GM19023 (cell line): ENCODE measurements at regions not wholly inside any gene's neighbourhood (a gene's known extent, or its start where the extent isn't known, plus 50 kb on each side); places are given as distances from the start of the nearest gene placed in this dataset.

Source experiments
- ATAC-seq: cut with Tn5 transposase; IDR thresholded peaks from one replicate; pipeline ENCODE4 v1.9.1; 2021; ENCODE audit warnings: mild to moderate bottlenecking, moderate library complexity; ENCODE audit not compliant: unreplicated experiment

- ATAC-seq = no peak
Observed at GRCh38 chr7:124432009-124432578, 333.5 kb downstream of the GPR37 start.

- ATAC-seq = no peak
Observed at GRCh38 chr7:124429923-124430322, 335.7 kb downstream of the GPR37 start.

- ATAC-seq = no peak
Observed at GRCh38 chr7:124428781-124429180, 336.8 kb downstream of the GPR37 start.

GRCh38 chr7:124426621-124427020, 339.0 kb downstream of the GPR37 start:
- no peak for ATAC-seq

- ATAC-seq = no peak
Observed at GRCh38 chr7:124423863-124424262, 341.7 kb downstream of the GPR37 start.

GRCh38 chr7:124422081-124422480, 343.5 kb downstream of the GPR37 start:
- no peak for ATAC-seq

GRCh38 chr7:124420367-124420766, 345.2 kb downstream of the GPR37 start:
- ATAC-seq = no peak

- ATAC-seq = no peak
Observed at GRCh38 chr7:124413029-124413428, 352.6 kb downstream of the GPR37 start.

- ATAC-seq = no peak
Observed at GRCh38 chr7:124412531-124412930, 353.1 kb downstream of the GPR37 start.

- ATAC-seq = no peak
Observed at GRCh38 chr7:124411796-124412195, 353.8 kb downstream of the GPR37 start.

- ATAC-seq = no peak
Observed at GRCh38 chr7:124403587-124403986, 362.0 kb downstream of the GPR37 start.

- ATAC-seq = no peak
Observed at GRCh38 chr7:124403112-124403511, 362.5 kb downstream of the GPR37 start.

GRCh38 chr7:124399941-124400340, 365.7 kb downstream of the GPR37 start:
- no peak for ATAC-seq

- no peak for ATAC-seq
Observed at GRCh38 chr7:124398937-124399552, 366.2 kb upstream of the TMEM229A start.

GRCh38 chr7:124397134-124397533, 364.3 kb upstream of the TMEM229A start:
- no peak for ATAC-seq

- ATAC-seq = no peak
Observed at GRCh38 chr7:124390301-124390700, 357.4 kb upstream of the TMEM229A start.

GRCh38 chr7:124388751-124389150, 355.9 kb upstream of the TMEM229A start:
- ATAC-seq = no peak

- ATAC-seq = no peak
Observed at GRCh38 chr7:124387056-124387455, 354.2 kb upstream of the TMEM229A start.

GRCh38 chr7:124379296-124379695, 346.4 kb upstream of the TMEM229A start:
- ATAC-seq = no peak

- ATAC-seq = no peak
Observed at GRCh38 chr7:124376111-124376510, 343.2 kb upstream of the TMEM229A start.

- no peak for ATAC-seq
Observed at GRCh38 chr7:124375391-124375790, 342.5 kb upstream of the TMEM229A start.

- no peak for ATAC-seq
Observed at GRCh38 chr7:124369310-124369709, 336.4 kb upstream of the TMEM229A start.

GRCh38 chr7:124366118-124366517, 333.3 kb upstream of the TMEM229A start:
- no peak for ATAC-seq
